ENCODE measurements at regions not wholly inside any gene's neighbourhood (a gene's known extent, or its start where the extent isn't known, plus 50 kb on each side); places are given as distances from the start of the nearest gene placed in this dataset.

GRCh38 chr14:104373055-104373854 lies 206.3 kb upstream of the C14orf180 start:
- Histone ChIP-seq H3K27ac (ENCODE audit: low read length) (no peak overlapping the region), H3K27me3 (ENCODE audit: control insufficient read depth in 1 of 2, insufficient read depth in 2 of 2, low read length in 2 of 2) (peaks cover 0 to 2% of the 10 kb centered on the region in 2 donors), H3K36me3 (ENCODE audit: control insufficient read depth in 2 of 2, insufficient read depth in 2 of 2, low read length in 2 of 2) (no peaks in the 10 kb centered on the region), H3K4me3 (ENCODE audit: low read length in 2 of 2) (no peak overlapping the region), H3K9ac (ENCODE audit: low read length in 2 of 2) (no peak overlapping the region), H3K4me1 (ENCODE audit: control insufficient read depth, insufficient read depth, low read length) (no peaks in the 10 kb centered on the region), H3K9me3 (ENCODE audit: control insufficient read depth in 2 of 2, low read length in 2 of 2) (peaks cover 0 to 5% of the 10 kb centered on the region in 2 donors)

- no peaks in the 10 kb centered on the region for H3K4me1 ChIP-seq (ENCODE audit: control insufficient read depth, insufficient read depth, low read length)
- no peak overlapping the region for H3K27ac ChIP-seq (ENCODE audit: low read length)
- H3K4me3 ChIP-seq (ENCODE audit: low read length in 2 of 2): no peak overlapping the region
- peaks cover 0 to 5% of the 10 kb centered on the region in 2 donors for H3K27me3 ChIP-seq (ENCODE audit: control insufficient read depth in 1 of 2, insufficient read depth in 2 of 2, low read length in 2 of 2)
- H3K36me3 ChIP-seq (ENCODE audit: control insufficient read depth in 2 of 2, insufficient read depth in 2 of 2, low read length in 2 of 2): no peaks in the 10 kb centered on the region
- no peak overlapping the region for H3K9ac ChIP-seq (ENCODE audit: low read length in 2 of 2)
- H3K9me3 ChIP-seq (ENCODE audit: control insufficient read depth in 2 of 2, low read length in 2 of 2): peaks cover 0 to 5% of the 10 kb centered on the region in 2 donors
These were observed 205.5 kb upstream of the C14orf180 start for GRCh38 chr14:104373855-104374717.

- peaks cover 0 to 8% of the 10 kb centered on the region in 2 donors for H3K27me3 ChIP-seq (ENCODE audit: control insufficient read depth in 1 of 2, insufficient read depth in 2 of 2, low read length in 2 of 2)
- H3K4me1 ChIP-seq (ENCODE audit: control insufficient read depth, insufficient read depth, low read length): no peaks in the 10 kb centered on the region
- H3K4me3 ChIP-seq (ENCODE audit: low read length in 2 of 2): no peak overlapping the region
- no peak overlapping the region for H3K9ac ChIP-seq (ENCODE audit: low read length in 2 of 2)
- no peaks in the 10 kb centered on the region for H3K36me3 ChIP-seq (ENCODE audit: control insufficient read depth in 2 of 2, insufficient read depth in 2 of 2, low read length in 2 of 2)
- H3K27ac ChIP-seq (ENCODE audit: low read length): no peak overlapping the region
- H3K9me3 ChIP-seq (ENCODE audit: control insufficient read depth in 2 of 2, low read length in 2 of 2): peaks cover 0 to 5% of the 10 kb centered on the region in 2 donors
These were observed 204.9 kb upstream of the C14orf180 start for GRCh38 chr14:104374718-104375080.

- peaks cover 0 to 9% of the 10 kb centered on the region in 2 donors for H3K27me3 ChIP-seq (ENCODE audit: control insufficient read depth in 1 of 2, insufficient read depth in 2 of 2, low read length in 2 of 2)
- no peak overlapping the region for H3K4me3 ChIP-seq (ENCODE audit: low read length in 2 of 2)
- H3K9me3 ChIP-seq (ENCODE audit: control insufficient read depth in 2 of 2, low read length in 2 of 2): peaks cover 3 to 7% of the 10 kb centered on the region in 2 donors
- no peaks in the 10 kb centered on the region for H3K4me1 ChIP-seq (ENCODE audit: control insufficient read depth, insufficient read depth, low read length)
- H3K9ac ChIP-seq (ENCODE audit: low read length in 2 of 2): no peak overlapping the region
- H3K27ac ChIP-seq (ENCODE audit: low read length): no peak overlapping the region
- no peaks in the 10 kb centered on the region for H3K36me3 ChIP-seq (ENCODE audit: control insufficient read depth in 2 of 2, insufficient read depth in 2 of 2, low read length in 2 of 2)
These were observed 203.9 kb upstream of the C14orf180 start for GRCh38 chr14:104375551-104376201.

- peaks cover 3 to 9% of the 10 kb centered on the region in 2 donors for H3K9me3 ChIP-seq (ENCODE audit: control insufficient read depth in 2 of 2, low read length in 2 of 2)
- no peak overlapping the region for H3K4me3 ChIP-seq (ENCODE audit: low read length in 2 of 2)
- H3K36me3 ChIP-seq (ENCODE audit: control insufficient read depth in 2 of 2, insufficient read depth in 2 of 2, low read length in 2 of 2): no peaks in the 10 kb centered on the region
- no peak overlapping the region for H3K27ac ChIP-seq (ENCODE audit: low read length)
- peaks cover 0 to 8% of the 10 kb centered on the region in 2 donors for H3K27me3 ChIP-seq (ENCODE audit: control insufficient read depth in 1 of 2, insufficient read depth in 2 of 2, low read length in 2 of 2)
- H3K4me1 ChIP-seq (ENCODE audit: control insufficient read depth, insufficient read depth, low read length): no peaks in the 10 kb centered on the region
- no peak overlapping the region for H3K9ac ChIP-seq (ENCODE audit: low read length in 2 of 2)
These were observed 203.1 kb upstream of the C14orf180 start for GRCh38 chr14:104376202-104377140.

- H3K4me3 ChIP-seq (ENCODE audit: low read length in 2 of 2): no peak overlapping the region
- H3K9me3 ChIP-seq (ENCODE audit: control insufficient read depth in 2 of 2, low read length in 2 of 2): peaks cover 3% of the 10 kb centered on the region in 2 donors
- H3K36me3 ChIP-seq (ENCODE audit: control insufficient read depth in 2 of 2, insufficient read depth in 2 of 2, low read length in 2 of 2): no peaks in the 10 kb centered on the region
- no peaks in the 10 kb centered on the region for H3K4me1 ChIP-seq (ENCODE audit: control insufficient read depth, insufficient read depth, low read length)
- H3K27me3 ChIP-seq (ENCODE audit: control insufficient read depth in 1 of 2, insufficient read depth in 2 of 2, low read length in 2 of 2): peaks cover 0 to 8% of the 10 kb centered on the region in 2 donors
- no peak overlapping the region for H3K27ac ChIP-seq (ENCODE audit: low read length)
- no peak overlapping the region for H3K9ac ChIP-seq (ENCODE audit: low read length in 2 of 2)
These were observed 202.3 kb upstream of the C14orf180 start for GRCh38 chr14:104377256-104377655.

- H3K9me3 ChIP-seq (ENCODE audit: control insufficient read depth in 2 of 2, low read length in 2 of 2): peaks cover 3% of the 10 kb centered on the region in 2 donors
- peaks cover 0 to 8% of the 10 kb centered on the region in 2 donors for H3K27me3 ChIP-seq (ENCODE audit: control insufficient read depth in 1 of 2, insufficient read depth in 2 of 2, low read length in 2 of 2)
- H3K36me3 ChIP-seq (ENCODE audit: control insufficient read depth in 2 of 2, insufficient read depth in 2 of 2, low read length in 2 of 2): no peaks in the 10 kb centered on the region
- no peaks in the 10 kb centered on the region for H3K4me1 ChIP-seq (ENCODE audit: control insufficient read depth, insufficient read depth, low read length)
- H3K9ac ChIP-seq (ENCODE audit: low read length in 2 of 2): no peak overlapping the region
- no peak overlapping the region for H3K27ac ChIP-seq (ENCODE audit: low read length)
- H3K4me3 ChIP-seq (ENCODE audit: low read length in 2 of 2): no peak overlapping the region
These were observed 200.9 kb upstream of the C14orf180 start for GRCh38 chr14:104378698-104379113.

GRCh38 chr14:104382361-104383087 lies 197.0 kb upstream of the C14orf180 start:
- H3K27ac ChIP-seq (ENCODE audit: low read length): no peak overlapping the region
- H3K9me3 ChIP-seq (ENCODE audit: control insufficient read depth in 2 of 2, low read length in 2 of 2): peaks cover 3% of the 10 kb centered on the region in 2 donors
- H3K36me3 ChIP-seq (ENCODE audit: control insufficient read depth in 2 of 2, insufficient read depth in 2 of 2, low read length in 2 of 2): no peaks in the 10 kb centered on the region
- no peak overlapping the region for H3K9ac ChIP-seq (ENCODE audit: low read length in 2 of 2)
- peaks cover 7 to 9% of the 10 kb centered on the region in 2 donors for H3K27me3 ChIP-seq (ENCODE audit: control insufficient read depth in 1 of 2, insufficient read depth in 2 of 2, low read length in 2 of 2)
- no peak overlapping the region for H3K4me3 ChIP-seq (ENCODE audit: low read length in 2 of 2)
- H3K4me1 ChIP-seq (ENCODE audit: control insufficient read depth, insufficient read depth, low read length): no peaks in the 10 kb centered on the region

GRCh38 chr14:104383088-104383995 lies 196.2 kb upstream of the C14orf180 start:
- Histone ChIP-seq H3K27me3 (ENCODE audit: control insufficient read depth in 1 of 2, insufficient read depth in 2 of 2, low read length in 2 of 2) (peaks cover 7 to 9% of the 10 kb centered on the region in 2 donors), H3K4me1 (ENCODE audit: control insufficient read depth, insufficient read depth, low read length) (no peaks in the 10 kb centered on the region), H3K27ac (ENCODE audit: low read length) (no peak overlapping the region), H3K36me3 (ENCODE audit: control insufficient read depth in 2 of 2, insufficient read depth in 2 of 2, low read length in 2 of 2) (no peaks in the 10 kb centered on the region), H3K4me3 (ENCODE audit: low read length in 2 of 2) (no peak overlapping the region), H3K9me3 (ENCODE audit: control insufficient read depth in 2 of 2, low read length in 2 of 2) (peaks cover 3% of the 10 kb centered on the region in 2 donors), H3K9ac (ENCODE audit: low read length in 2 of 2) (no peak overlapping the region)

Measured in stomach smooth muscle (tissue), 2 donors.